ENCODE measurements at regions not wholly inside any gene's neighbourhood (a gene's known extent, or its start where the extent isn't known, plus 50 kb on each side); places are given as distances from the start of the nearest gene placed in this dataset.
"Not testable (repeated sequence)": the region's sequence is repeated elsewhere in the genome, so short reads cannot be mapped to it uniquely, and the experiment has no call there.

DNA sequence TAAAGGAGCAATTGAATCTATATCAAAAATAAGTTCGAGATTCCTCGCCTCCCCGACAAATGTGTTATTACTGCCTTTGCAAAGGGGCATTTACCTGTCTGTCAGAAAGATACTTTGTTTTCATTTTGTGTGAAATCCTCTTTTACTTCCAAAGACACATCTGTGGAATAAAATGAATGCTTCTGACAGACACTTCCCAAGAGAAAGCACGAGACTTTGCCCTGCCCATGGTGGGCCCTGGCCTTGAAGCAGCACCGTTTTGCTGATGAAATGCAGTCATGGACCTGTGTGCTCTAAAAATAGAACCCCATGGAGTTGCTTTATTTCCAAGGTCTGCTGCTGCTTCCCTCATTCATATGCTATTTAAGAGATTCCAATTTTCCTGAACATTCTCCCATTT is 85.9 kb upstream of the USP47 start:
- no peak for DNase-seq

DNA sequence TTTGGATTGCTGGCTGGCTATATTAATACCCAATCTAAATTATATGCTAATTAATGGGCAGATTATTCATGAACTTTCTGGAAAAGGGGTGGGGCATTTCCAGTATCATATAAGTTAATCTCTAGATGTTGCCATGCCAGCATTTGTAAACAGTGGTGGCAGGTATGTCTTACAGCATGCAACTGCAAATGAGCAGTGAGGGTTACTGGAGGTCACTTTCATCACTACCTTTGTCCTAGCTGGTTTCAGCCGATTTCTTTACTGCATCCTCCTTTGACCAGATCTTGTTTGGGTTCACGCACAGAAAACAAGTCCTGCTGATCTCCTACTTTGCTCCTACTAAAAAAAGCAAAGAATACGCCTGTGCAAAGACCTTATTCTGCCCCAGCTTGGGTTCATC is 89.1 kb upstream of the USP47 start:
- no peak for DNase-seq

DNA sequence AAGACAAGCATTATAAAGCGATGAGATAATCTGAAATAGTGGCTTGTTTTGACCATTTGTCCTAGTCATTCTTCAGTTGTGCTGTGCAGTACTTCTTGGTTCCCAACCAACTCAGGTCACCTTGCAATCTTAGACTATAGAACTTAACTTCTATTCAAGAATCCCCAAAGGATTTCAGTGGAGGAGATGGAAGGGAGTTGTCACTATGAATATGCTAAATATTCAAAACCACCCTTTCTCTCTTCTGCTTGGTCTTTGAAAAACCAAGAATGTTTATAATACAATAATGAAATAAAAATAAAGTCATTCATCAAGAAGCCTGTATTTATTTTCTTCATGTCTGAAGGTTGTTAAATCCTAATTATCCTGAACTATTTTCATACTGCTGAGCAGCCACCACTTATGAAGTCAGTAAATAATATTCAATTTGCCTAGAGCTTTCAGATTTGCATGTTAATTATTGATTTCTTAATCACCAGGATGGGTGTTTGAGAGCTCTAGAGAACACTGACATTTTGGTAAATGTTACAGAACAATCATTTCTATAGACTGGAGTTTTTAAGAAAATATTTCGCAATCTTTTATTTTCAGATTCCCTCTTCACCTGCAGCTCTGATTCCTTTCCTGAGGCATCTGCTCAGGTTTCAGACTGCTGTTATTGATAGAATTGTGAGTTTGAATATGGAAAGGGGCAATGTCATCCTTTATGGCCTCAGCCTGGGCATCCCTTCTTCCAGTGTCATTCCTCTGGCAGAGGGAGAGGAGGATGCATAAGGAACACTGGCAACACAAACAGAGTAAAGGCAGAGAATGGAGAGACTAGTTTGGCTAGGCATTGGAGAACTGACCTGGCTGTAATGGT is 91.5 kb upstream of the USP47 start:
- no peak for DNase-seq

DNA sequence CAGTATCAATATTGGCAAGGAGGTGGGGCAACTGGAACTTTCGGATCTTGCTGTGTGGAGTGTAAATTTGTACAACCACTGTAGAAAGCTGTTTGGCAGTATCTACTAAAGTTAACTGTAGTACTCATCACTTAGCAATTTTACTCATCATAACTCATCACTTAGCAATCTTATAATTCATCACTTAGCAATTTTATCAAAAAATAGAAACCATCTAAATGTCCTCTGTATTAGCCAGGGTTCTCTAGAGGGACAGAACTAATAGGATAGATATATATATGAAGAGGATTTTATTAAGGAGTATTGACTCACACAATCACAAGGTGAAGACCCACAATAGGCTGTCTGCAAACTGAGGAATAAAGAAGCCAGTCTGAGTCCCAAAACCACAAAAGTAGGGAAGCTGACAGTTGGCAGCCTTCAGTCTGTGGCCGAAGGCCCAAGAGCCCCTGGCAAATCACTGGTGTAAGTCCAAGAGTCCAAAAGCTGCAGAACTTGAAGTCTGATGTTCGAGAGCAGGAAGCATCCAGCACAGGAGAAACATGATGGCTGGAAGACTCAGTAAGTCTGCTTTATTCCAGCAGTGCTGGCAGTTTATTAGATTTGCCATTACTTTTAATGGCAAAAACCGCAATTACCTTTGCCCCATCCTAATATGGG is 92.9 kb upstream of the USP47 start:
- no peak for DNase-seq

DNA sequence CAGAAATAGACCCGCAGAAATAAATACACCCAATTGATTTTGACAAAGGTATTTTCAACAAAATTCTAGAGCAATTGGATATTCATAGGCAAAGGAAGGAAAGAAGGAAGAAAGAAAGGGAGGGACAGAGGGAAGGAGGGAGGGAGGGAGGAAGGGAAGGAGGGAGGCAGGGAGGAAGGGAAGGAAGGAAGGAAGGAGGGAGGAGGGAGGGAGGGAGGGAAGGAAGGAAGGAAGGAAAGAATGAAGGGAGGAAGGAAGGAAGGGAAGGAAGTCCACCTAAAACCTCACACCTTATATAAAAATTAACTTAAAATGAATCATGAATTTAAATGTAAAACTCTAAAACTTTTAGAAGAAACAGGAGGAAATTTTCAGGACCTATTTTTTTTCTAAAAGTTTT is 94.2 kb upstream of the USP47 start:
- no peak for DNase-seq

DNA sequence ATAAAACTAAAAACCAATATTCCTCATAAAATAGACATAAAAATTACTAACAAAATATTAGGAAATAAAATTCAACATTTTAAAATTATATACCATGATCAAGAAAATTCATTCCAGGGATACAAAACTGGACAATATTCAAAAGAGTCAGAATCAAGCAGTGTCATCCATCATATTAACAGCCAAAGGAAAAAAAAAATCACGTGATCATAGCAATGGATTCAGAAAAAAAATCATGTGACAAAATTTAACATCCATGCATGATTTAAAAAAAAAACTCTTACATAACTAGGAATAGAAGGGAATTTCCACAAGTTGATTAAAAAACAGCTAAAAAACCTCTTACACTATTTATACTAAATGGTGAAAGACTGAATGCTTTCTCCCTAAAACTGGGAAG is 95.3 kb upstream of the USP47 start:
- DNase-seq: no peak

DNA sequence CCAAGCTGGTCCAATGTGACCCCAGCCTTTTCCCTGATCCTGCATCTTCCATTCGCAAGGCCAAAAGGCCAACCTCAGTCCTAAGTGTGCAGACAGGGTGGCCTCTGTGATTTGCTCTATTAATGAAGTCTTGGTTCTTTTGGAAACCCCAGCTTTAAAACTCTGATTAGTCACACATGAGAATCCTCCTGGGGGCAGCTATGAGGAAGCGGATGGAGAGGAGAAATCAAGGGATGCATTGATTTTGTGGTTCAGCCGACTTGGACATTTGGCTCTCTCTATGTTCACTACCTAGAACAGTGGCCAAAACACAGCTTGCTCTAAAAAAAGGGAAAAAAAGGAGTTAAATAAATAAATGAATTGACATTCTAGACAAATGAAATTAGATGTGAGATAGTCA is 98.6 kb upstream of the USP47 start:
- no peak for DNase-seq

DNA sequence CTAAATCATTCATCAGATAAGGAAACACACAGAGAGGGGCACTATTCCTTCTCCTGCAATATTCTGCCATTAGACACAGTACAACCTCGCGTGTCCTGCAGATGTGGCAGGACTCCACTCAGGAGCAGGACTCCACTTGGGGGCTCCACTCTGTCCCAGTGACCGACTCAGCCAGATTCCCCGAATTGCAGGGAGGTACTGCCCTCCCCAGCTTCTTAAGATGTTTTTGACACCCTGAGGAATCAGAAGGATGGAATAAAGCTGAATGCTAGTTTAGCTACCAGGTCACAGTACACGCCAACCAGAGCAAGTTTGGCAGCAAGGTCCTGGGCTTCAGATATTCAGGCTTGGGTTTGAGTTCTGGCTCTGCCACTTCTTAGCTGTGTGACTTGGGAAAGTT is 99.3 kb upstream of the USP47 start:
- DNase-seq: no peak

DNA sequence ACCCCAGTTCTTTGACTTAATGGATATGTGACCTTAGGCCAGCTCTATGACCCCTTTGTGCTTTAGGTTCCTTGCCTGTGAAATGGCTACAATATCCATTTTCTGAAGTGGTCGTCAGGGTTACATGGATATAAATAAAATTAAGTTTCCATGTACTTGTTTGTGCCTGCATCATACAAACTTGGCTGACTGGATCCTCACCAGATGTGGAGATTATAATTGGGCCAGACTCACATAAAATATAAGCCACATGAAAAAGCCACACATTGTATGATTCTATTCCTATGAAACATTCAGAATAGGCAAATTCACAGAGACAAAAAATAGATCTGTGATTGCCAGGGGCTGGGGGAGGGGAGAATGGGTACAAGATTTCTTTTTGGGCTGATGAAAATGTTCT is 100.9 kb upstream of the USP47 start:
- no peak for DNase-seq

DNA sequence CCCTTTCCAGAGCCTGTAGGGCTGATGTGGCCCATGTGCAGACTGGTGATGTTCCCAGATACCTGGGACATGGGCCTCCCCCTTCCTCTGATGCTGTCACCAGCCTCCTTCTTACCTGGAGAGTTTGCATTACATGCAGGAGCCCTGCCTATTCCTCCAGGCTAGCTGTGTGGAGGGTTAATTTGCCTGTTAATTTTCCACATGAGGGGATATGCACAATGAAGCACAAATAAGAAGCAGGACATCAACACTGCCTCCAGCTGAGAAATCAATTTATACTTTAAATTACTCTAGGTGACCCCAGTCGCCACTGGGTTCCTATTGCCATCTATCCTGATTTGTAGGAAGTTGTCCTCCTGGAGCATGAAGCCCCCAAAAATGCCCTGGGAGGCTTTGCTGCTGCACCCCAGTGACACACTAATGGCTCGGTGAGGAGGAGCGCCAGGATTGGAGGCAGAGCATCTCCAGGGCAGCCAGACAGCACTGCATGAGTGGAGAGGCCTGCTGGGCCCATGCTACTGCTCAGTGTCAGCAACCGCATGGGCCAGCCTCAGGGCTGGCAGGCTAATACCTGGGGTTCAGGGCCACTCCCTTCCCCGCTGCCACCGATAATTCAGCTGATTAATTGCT is 101.6 kb upstream of the USP47 start:
- DNase-seq: no peak

DNA sequence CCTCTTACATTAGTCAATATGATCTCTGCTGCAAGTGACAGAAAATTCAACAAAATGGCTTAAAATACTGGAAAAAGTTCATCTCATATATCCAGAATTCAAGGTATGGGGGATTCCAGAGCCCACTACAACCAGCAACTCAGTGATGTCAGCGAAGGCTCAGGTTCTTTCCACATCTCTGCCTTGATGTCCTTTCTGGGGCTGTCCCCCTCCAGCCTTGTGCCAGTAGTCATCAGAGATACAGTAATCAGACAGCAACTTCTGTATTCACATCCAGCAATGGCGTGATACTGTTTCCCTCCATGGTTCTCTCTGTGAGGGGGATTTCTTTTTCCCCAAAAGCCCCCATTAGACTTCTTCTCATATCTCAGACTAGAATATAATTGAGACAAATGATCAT is 103.4 kb upstream of the USP47 start:
- DNase-seq: no peak

DNA sequence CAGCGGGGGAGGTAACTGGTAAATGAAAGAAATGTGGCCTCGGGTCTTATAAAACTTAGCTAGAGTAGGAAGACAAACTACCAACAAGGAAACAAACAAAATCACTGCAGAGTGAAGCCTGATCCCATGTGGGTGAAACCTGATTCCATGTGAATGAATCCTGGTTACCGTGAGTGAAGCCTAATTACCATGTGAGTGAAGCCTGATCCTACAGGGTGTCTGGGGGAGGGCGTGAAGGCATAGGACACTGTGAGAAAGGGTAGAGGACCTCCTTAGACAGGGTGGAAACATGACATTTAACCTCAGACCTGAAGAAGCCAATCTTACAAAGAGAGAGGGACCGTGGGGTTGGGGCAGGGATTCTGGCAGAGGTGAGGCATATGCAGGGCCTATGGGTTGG is 106.2 kb upstream of the USP47 start:
- DNase-seq: no peak

DNA sequence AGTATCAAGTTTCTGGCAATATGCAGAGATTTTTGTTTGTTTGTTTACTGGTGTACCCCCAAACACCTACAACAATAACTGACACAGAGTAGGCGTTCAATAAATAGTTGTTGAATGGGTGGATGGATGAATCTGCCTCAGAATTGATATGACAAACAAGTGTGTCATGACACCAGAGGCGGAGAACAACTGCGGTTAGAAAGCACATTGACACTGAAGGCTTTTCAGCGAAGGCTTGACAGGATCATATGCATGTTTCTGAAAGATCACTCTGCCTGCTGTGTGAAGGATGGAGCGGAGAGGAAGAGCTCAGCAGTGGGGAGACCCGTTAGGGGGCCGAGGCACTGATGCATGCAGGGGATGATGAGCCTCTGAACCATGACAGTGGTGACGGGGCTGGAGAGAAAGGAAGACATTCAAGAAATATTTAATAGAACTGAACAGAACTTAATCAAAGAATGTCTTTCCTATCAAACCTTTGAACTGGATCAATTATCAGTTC is 108.5 kb upstream of the USP47 start:
- DNase-seq: no peak

DNA sequence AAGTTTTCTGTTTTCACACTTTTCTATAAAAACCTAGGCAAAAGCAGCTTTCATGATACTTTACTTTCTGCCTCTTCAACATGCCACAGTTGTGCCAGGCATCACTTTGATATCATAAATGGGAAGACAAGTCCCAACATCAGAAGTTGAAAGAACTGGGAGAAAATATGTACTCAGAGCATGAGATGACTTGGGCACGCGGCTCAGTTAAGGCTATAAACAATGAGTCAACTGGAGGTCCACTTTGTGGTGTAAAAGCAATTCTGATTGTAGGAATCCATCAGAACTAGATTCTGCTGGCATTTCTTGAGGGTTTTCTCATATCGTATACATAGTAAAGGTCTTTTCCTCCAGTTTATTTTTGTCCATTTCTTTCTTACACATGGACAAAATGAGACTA is 109.7 kb upstream of the USP47 start:
- DNase-seq: no peak

DNA sequence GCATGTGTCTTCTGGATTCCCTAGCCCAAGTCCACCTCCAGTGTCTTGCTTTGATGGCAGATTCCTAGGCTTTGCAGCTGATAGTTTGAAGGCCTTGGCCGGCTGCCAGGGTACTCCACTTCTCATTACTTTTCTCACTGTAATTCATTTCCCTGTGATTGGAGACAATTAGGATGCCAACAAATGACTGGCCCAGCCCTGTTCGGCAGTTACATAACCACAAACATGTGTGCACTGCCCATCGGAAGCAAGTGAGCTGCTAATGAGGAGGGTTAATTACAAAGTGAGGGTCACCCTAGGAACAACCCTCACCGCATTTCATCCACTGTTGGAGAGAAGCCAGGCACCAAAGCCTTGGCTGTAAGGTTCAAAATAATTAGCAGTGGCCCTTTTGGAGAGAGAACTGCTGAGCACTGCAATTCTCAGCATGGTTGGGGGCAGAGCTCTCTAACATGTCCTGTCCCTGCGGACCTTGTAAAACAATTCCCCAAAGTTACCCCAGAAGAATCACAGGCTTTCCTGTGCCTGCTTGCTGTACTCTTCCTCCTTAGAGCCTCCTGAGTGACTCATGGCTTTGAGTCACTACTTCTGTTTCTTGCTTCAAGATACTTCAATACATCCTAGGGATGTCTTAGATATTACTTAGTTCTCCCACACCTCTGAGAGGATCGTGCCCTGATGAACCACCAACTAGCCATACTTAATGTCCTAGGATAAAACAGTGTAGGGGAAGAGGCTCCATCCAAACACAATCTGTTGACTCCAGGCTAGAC is 109.7 kb upstream of the GALNT18 start:
- DNase-seq: no peak

DNA sequence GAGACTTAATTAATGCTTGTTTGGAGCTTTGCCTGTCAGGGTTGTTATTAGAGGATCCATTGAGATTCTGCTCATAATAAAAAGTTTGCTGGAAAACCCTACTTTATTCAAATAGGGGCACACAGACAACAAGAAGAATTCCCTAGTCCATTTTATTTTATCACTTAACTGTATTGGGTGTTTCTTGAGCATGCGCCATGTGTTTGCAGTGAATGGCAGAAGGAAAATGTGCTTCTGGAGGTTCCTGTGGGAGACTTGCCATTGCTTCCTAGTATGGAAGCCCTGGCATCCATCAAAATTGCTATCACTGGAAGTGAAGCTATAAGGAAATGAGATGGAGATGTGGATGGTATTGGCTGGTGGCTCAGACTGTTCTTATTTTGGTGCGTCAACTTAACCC is 106.6 kb upstream of the GALNT18 start:
- no peak for DNase-seq

DNA sequence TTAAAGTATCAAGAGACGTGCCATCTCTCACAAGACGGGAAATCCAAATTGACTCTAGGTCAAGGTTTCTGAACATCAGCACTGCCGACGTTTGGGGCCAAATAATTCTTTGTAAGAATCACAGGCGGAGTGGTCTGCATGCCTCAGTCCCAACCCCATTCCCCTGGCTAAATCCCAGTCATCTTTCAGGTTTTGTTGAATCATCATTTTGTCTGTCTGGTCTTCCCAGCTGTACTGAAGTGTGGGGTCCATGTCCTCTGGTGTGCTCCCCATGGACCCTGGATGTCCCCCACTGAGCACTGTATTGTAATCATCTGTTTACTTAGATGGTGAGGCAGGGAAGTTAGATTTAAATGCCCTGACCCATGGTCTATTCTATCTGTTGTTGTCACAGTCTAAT is 103.6 kb upstream of the GALNT18 start:
- no peak for DNase-seq

DNA sequence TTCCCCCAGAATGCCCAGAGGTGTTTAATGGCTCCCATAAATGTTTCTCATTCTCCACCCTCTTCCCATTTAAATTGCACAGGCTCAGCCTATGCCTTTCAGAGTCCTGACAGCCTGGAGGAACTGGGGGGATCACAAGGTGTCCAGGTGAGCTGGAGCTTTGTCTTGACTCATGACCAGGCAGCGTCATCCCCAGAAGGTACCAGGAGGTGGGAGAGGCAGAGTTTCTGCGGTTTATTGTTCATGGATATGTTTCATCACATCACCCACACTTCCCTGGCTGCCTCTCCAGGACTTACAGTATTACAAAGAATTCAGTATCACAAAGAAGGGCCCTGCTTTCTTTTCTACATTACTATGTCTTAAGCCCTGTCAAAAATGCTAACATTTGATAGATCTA is 103.2 kb upstream of the GALNT18 start:
- no peak for DNase-seq

DNA sequence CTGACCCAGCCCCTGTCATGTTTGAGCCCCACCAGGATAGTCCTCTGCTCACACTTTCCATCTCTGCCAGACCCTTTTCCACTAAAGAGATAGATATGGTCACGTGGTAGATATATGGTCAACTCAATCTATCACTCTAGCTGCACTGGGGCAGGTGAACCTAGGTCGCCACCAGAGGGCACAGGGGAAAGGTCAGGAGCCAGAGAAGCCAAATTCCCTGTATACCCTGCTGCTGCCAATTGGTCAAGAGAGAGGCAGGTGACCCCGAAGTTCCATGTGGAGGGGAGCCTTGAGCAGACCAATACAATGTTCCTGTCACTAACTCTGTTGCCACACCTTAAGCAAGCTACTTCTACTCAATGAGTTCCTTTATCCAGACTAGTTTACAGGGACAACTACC is 101.1 kb upstream of the GALNT18 start:
- no peak for DNase-seq

DNA sequence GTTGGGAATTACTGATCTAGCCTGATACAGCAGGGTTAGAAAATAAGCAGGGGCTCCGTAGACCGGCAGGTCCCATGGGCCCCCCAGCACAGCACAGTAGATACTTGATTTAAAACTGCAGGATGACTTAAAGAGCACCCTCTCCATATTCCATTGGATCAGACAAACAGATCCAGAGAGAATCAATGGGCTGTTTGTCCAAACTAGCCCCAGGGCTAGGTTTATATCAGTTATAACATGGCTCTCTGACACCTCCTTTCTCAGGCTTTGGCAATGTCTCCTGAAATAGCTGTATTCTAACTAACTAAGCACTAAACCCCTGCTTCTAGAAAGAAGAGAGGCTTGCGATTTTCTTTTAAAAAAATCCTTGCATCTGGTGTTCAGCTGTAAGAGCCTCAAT is 100.4 kb upstream of the GALNT18 start:
- DNase-seq: no peak

DNA sequence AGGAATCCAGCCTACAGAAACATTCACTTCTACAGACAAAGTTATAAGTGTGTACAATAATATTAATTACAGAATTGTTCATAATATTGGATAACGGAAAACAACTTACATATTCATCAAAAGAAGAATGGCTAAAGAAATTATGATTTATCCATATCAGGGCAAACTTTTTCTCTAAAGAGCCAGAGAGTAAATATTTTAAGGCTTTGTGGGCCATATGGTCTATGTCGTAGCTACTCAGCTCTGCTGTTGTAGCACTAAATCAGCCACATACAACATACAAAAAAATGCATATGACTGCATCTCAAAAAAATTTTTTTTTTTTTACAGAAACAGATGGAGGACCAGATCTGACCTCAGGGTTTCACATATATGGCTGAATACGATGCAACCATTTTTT is 96.7 kb upstream of the GALNT18 start:
- DNase-seq: no peak

DNA sequence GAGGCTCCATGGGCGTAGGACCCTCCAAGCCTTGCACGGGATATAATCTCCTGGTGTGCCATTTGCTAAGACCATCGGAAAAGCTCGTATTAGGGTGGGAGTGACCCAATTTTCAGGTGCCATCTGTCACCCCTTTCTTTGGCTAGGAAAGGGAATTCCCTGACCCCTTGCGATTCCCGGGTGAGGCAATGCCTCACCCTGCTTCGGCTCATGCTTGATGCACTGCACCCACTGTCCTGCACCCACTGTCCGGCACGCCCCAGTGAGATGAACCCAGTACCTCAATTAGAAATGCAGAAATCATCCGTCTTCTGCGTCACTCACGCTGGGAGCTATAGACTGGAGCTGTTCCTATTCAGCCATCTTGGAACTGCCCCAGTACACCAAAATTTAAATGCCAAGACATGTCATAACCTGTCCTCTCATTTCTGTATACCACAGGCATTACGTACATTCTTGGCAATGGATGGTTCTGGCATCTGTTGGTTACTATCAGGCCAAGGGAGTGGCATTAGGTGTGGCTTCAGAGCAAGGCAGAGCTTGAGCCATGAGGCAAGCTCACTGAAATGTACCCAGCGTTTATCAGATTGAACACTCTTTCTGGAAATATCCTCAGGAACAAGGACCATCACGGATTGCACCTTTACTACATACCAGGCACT is 95.4 kb upstream of the GALNT18 start:
- DNase-seq: no peak

DNA sequence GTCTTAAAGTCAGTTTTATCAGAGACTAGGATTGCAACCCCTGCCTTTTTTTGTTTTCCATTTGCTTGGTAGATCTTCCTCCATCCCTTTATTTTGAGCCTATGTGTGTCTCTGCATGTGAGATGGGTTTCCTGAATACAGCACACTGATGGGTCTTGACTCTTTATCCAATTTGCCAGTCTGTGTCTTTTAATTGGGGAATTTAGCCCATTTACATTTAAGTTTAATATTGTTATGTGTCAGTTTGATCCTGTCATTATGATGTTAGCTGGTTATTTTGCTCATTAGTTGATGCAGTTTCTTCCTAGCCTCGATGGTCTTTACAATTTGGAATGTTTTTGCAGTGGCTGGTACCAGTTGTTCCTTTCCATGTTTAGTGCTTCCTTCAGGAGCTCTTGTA is 93.3 kb upstream of the GALNT18 start:
- DNase-seq: not testable (repeated sequence)

Data from activated CD4-positive, alpha-beta T cell treated with anti-CD3 and anti-CD28 coated beads, Interleukin-2, amount 50 U/mL, for 1 hour (primary cell).